HepG2 (cell line): ENCODE measurements at regions not wholly inside any gene's neighbourhood (a gene's known extent, or its start where the extent isn't known, plus 50 kb on each side); places are given as distances from the start of the nearest gene placed in this dataset.

Source experiments
- ATAC-seq: fragments of 200-7000 bp; cut with Tn5 transposase; 3 replicates; pipeline ENCODE4 v1.9.1; 2020; ENCODE audit warnings: mild to moderate bottlenecking, moderate library complexity
- BruUV-seq: library from RNA; stranded (reverse); fragments of 400-500 nt; replicated peaks from 2 replicates; lab custom pipeline; 2021; lab: Mats Ljungman, UMichigan
- CTCF ChIA-PET: fragments of 300-600 bp; formaldehyde crosslinking; extraction: SDS; loops from one replicate; lab custom pipeline; 2021; ENCODE audit warnings: low total read pairs, inconsistent platforms, low intra/inter-chr PET ratio; lab: Yijun Ruan, JAX
- POLR2A ChIA-PET: fragments of 350-600 bp; sonication (Branson Sonifier 250); formaldehyde crosslinking; loops from one replicate; lab custom pipeline; 2020; ENCODE audit warnings: antibody characterized with exemption, inconsistent platforms; lab: Yijun Ruan, JAX
- DNase-seq: peaks from one replicate; pipeline ENCODE4 v3.0.0-alpha.2; 2015; ENCODE audit warnings: low spot score
- FAIRE-seq: peaks from 3 replicates; lab custom pipeline; 2011; peaks lifted over from hg19 to GRCh38; lab: Jason Lieb, UNC
- H2AFZ ChIP-seq: one replicate; pipeline ENCODE4 v1.6.1; 2011; ENCODE audit warnings: low read length, inconsistent platforms
- H3K27ac ChIP-seq: fragments of 300-600 bp; 3 replicates; pipeline ENCODE4 v1.8.0; 2011; ENCODE audit warnings: mixed run types, mild to moderate bottlenecking, mixed read lengths, low read length, inconsistent platforms; ENCODE audit not compliant: insufficient read depth; ENCODE audit errors: extremely low read length
- H3K27me3 ChIP-seq, 2 experiments: fragments of 200-600 bp in 1 of 2; 2 replicates in 1 of 2; 3 replicates in 1 of 2; pipeline versions ENCODE4 v1.6.0 to v1.8.0; 2011; ENCODE audit warnings: low read length in 2 of 2, mild to moderate bottlenecking in 2 of 2, moderate library complexity in 2 of 2, inconsistent platforms in 1 of 2; ENCODE audit not compliant: insufficient read depth in 2 of 2, control insufficient read depth in 1 of 2
- H3K36me3 ChIP-seq, 2 experiments: fragments of 200-600 bp in 1 of 2; replicated peaks in 1 of 2; 2 replicates in 1 of 2; 3 replicates in 1 of 2; pipeline versions ENCODE4 v1.5.1 to v1.8.0; 2011; ENCODE audit warnings: low read length in 2 of 2, inconsistent platforms in 1 of 2; ENCODE audit not compliant: insufficient read depth in 2 of 2, control insufficient read depth in 1 of 2
- H3K4me1 ChIP-seq: 2 replicates; pipeline ENCODE4 v1.5.1; 2012; ENCODE audit warnings: low read length, inconsistent platforms; ENCODE audit not compliant: insufficient read depth
- H3K4me2 ChIP-seq: 2 replicates; pipeline ENCODE4 v1.6.0; 2011; ENCODE audit warnings: low read depth, low read length, inconsistent platforms
- H3K4me3 ChIP-seq, 3 experiments: fragments of 200-600 bp in 1 of 3; sonication (generic), shearing (Covaris generic) in 1 of 3; replicated peaks in 1 of 3; 2 replicates each; pipeline ENCODE4 v1.5.1; 2011 to 2016; ENCODE audit warnings: low read length in 3 of 3, inconsistent platforms in 2 of 3, low read depth in 2 of 3, mild to moderate bottlenecking in 2 of 3, control low read depth in 1 of 3, mixed read lengths in 1 of 3; ENCODE audit not compliant: insufficient read depth in 1 of 3
- H3K79me2 ChIP-seq: one replicate; pipeline ENCODE4 v1.6.1; 2011; ENCODE audit warnings: low read length, inconsistent platforms; ENCODE audit not compliant: insufficient read depth
- H3K9ac ChIP-seq: 2 replicates; pipeline ENCODE4 v1.6.0; 2011; ENCODE audit warnings: mild to moderate bottlenecking, low read depth, low read length, inconsistent platforms; ENCODE audit not compliant: insufficient read depth
- H3K9me3 ChIP-seq: 2 replicates; pipeline ENCODE4 v1.5.1; 2012; ENCODE audit warnings: mild to moderate bottlenecking, low read length
- H4K20me1 ChIP-seq: 2 replicates; pipeline ENCODE4 v1.6.0; 2011; ENCODE audit warnings: inconsistent platforms, mild to moderate bottlenecking, low read length, moderate library complexity; ENCODE audit not compliant: insufficient read depth
- ATRX ChIP-seq: sonication (generic); formaldehyde crosslinking; IDR thresholded peaks from 2 replicates; pipeline ENCODE4 v1.4.0; 2020; ENCODE audit warnings: missing genetic modification reagents, borderline replicate concordance
- DBP ChIP-seq: sonication (generic); formaldehyde crosslinking; IDR thresholded peaks from 2 replicates; pipeline ENCODE4 v1.4.0; 2020; ENCODE audit warnings: missing genetic modification reagents; ENCODE audit errors: not compliant biosample characterization
- HDAC6 ChIP-seq: fragments of 200-600 bp; sonication (generic); IDR thresholded peaks from 2 replicates; pipeline ENCODE4 v1.7.0; 2017; ENCODE audit warnings: mild to moderate bottlenecking, antibody characterized with exemption, low read length, low read depth
- KLF13 ChIP-seq: sonication (generic); formaldehyde crosslinking; IDR thresholded peaks from 2 replicates; pipeline ENCODE4 v1.4.0; 2020; ENCODE audit warnings: mild to moderate bottlenecking, missing genetic modification reagents
- KMT2A ChIP-seq: sonication (generic); formaldehyde crosslinking; IDR thresholded peaks from 2 replicates; pipeline ENCODE4 v1.4.0; 2020; ENCODE audit warnings: missing genetic modification reagents
- ZNF256 ChIP-seq: sonication (generic); formaldehyde crosslinking; conservative IDR thresholded peaks from 2 replicates; pipeline ENCODE4 v1.4.0; 2020; ENCODE audit warnings: missing genetic modification reagents
- ZNF296 ChIP-seq: sonication (generic); formaldehyde crosslinking; conservative IDR thresholded peaks from 2 replicates; pipeline ENCODE4 v1.5.0; 2020; ENCODE audit warnings: mild to moderate bottlenecking, missing genetic modification reagents
- ZNF709 ChIP-seq: sonication (generic); formaldehyde crosslinking; IDR thresholded peaks from 2 replicates; pipeline ENCODE4 v1.5.0; 2020; ENCODE audit warnings: mild to moderate bottlenecking, missing genetic modification reagents
- WGBS: methylation state at CpG from one replicate; pipeline ENCODE4 v1.1.6; 2017; ENCODE audit warnings: low lambda C conversion rate; 5-methylcytosine and 5-hydroxymethylcytosine counted together
- in situ Hi-C: cut with HindIII; loops from 2 replicates; pipeline ENCODE4 v1.10.0; 2017; ENCODE audit warnings: low pct_unique_long_range_greater_than_20kb; ENCODE audit not compliant: extremely low pct_ligation_motif_present
- intact Hi-C: fragments of 100-400 bp; cut with micrococcal nuclease; formaldehyde crosslinking; loops from one replicate; pipeline ENCODE4 v1.10.0; 2022; ENCODE audit not compliant: unreplicated experiment

- TF ChIP-seq DBP, result no peak
Observed at GRCh38 chr1:90768826-90769225, 51.7 kb upstream of the BARHL2 start (continued).

GRCh38 chr1:90768098-90768497, 51.0 kb upstream of the BARHL2 start:
- Histone ChIP-seq H3K4me2 (no peak overlapping the region), H3K79me2 (no peaks in the 10 kb centered on the region), H4K20me1 (no peaks in the 10 kb centered on the region), H3K27ac (no peak overlapping the region), H3K9me3 (no peaks in the 10 kb centered on the region), H3K4me3 (no peak overlapping the region), H3K9ac (no peak overlapping the region), H3K4me1 (no peaks in the 10 kb centered on the region), H3K27me3 (no peaks in the 10 kb centered on the region; a peak in 1 of 5 replicates), H2AFZ (no peak overlapping the region), H3K36me3 (no peaks in the 10 kb centered on the region)
- in situ Hi-C loops, result no loop called here
- ATAC-seq (no peak), FAIRE-seq (no peak), DNase-seq (no peak)
- TF ChIP-seq KMT2A (no peak), KLF13 (CRISPR knock-in tag) (no peak), ZNF256 (CRISPR knock-in tag) (no peak), ZNF709 (no peak), ZNF296 (no peak), HDAC6 (no peak), ATRX (CRISPR knock-in tag) (no peak)
- CTCF ChIA-PET, result no interaction called here
- POLR2A ChIA-PET, result no interaction called here
- no TSS peak for BruUV-seq
- intact Hi-C loops, result no loop called here
- WGBS, result 38% methylated on average over 1 of the region's 1 CpG
